ENCODE measurements at regions not wholly inside any gene's neighbourhood (a gene's known extent, or its start where the extent isn't known, plus 50 kb on each side); places are given as distances from the start of the nearest gene placed in this dataset.

GRCh38 chr2:234198976-234199375 is 148.5 kb downstream of the SPP2 start (continued):
- no peak for TF ChIP-seq EZH2phosphoT487 (IDR thresholded peaks at IDR 0.05; ENCODE audit: unreplicated experiment)

- H3K9me3 Mint-ChIP-seq = no peaks in the 10 kb centered on the region; the same call in 1 of the 3 replicates
- H3K4me3 ChIP-seq = no peak overlapping the region
- no peaks in the 10 kb centered on the region; the same call in 2 of the 3 replicates for H3K36me3 Mint-ChIP-seq (ENCODE audit: low read depth)
- no peaks in the 10 kb centered on the region for H3K27me3 Mint-ChIP-seq (ENCODE audit: insufficient read depth, low read depth, poor library complexity)
- no peak overlapping the region for H2AFZ ChIP-seq
- ATAC-seq = no peak
- H3K4me3 Mint-ChIP-seq = no peak overlapping the region
- no peaks in the 10 kb centered on the region for H3F3A ChIP-seq (replicated peaks; ENCODE audit: low read depth)
- no peak for DNase-seq (ENCODE audit: low spot score)
- no peak overlapping the region for H3K27ac ChIP-seq (ENCODE audit: low read depth)
- no peaks in the 10 kb centered on the region for H3K27me3 ChIP-seq (ENCODE audit: insufficient read depth)
- no peaks in the 10 kb centered on the region for H3K4me1 ChIP-seq (ENCODE audit: insufficient read depth)
- H4K20me1 ChIP-seq (replicated peaks; ENCODE audit: insufficient read depth) = no peaks in the 10 kb centered on the region
- no peak for TF ChIP-seq EZH2phosphoT487 (IDR thresholded peaks at IDR 0.05; ENCODE audit: unreplicated experiment)
- no peak for TF ChIP-seq POLR2AphosphoS5 (IDR thresholded peaks at IDR 0.05; ENCODE audit: low read depth)
- no peak for TF ChIP-seq EZH2 (IDR thresholded peaks at IDR 0.05; ENCODE audit: low read depth, unreplicated experiment)
- TF ChIP-seq JUNB (IDR thresholded peaks at IDR 0.05; ENCODE audit: unreplicated experiment) = no peak
- H3K4me2 ChIP-seq = no peak overlapping the region
- H3K27ac Mint-ChIP-seq = no peak overlapping the region
- H3K79me2 ChIP-seq (replicated peaks; ENCODE audit: insufficient read depth) = no peaks in the 10 kb centered on the region
- no peaks in the 10 kb centered on the region for H3K4me1 Mint-ChIP-seq
- no peaks in the 10 kb centered on the region; the same call in 1 of the 2 replicates for H3K9me2 ChIP-seq (ENCODE audit: insufficient read depth)
- no peaks in the 10 kb centered on the region for H3K36me3 ChIP-seq (ENCODE audit: insufficient read depth)
Measured at GRCh38 chr2:234195516-234195915, 145.0 kb downstream of the SPP2 start.

- Mint-ChIP-seq H3K27ac (no peak overlapping the region), H3K4me1 (peaks cover 6% of the 10 kb centered on the region), H3K9me3 (no peaks in the 10 kb centered on the region; the same call in 1 of the 3 replicates), H3K4me3 (no peak overlapping the region), H3K27me3 (ENCODE audit: insufficient read depth, low read depth, poor library complexity) (peaks cover 1% of the 10 kb centered on the region), H3K36me3 (ENCODE audit: low read depth) (no peaks in the 10 kb centered on the region; the same call in 2 of the 3 replicates)
- Histone ChIP-seq H3K27me3 (ENCODE audit: insufficient read depth) (no peaks in the 10 kb centered on the region), H3K79me2 (replicated peaks; ENCODE audit: insufficient read depth) (no peaks in the 10 kb centered on the region), H3K27ac (ENCODE audit: low read depth) (no peak overlapping the region), H3K4me1 (ENCODE audit: insufficient read depth) (no peaks in the 10 kb centered on the region; the same call in 1 of the 2 replicates), H4K20me1 (replicated peaks; ENCODE audit: insufficient read depth) (no peaks in the 10 kb centered on the region), H3K4me2 (no peak overlapping the region), H3K4me3 (no peak overlapping the region), H2AFZ (no peak overlapping the region), H3K9me2 (ENCODE audit: insufficient read depth) (peaks cover 4% of the 10 kb centered on the region; the same call in 1 of the 2 replicates), H3K36me3 (ENCODE audit: insufficient read depth) (no peaks in the 10 kb centered on the region), H3F3A (replicated peaks; ENCODE audit: low read depth) (no peaks in the 10 kb centered on the region)
- no peak for DNase-seq (ENCODE audit: low spot score)
- ATAC-seq = no peak
- no peak for TF ChIP-seq CTCF (conservative IDR thresholded peaks at IDR 0.05; ENCODE audit: low read depth in 2 of 2)
- no peak for TF ChIP-seq ZNF462 (CRISPR knock-in tag; IDR thresholded peaks at IDR 0.05)
- no peak for TF ChIP-seq JUNB (IDR thresholded peaks at IDR 0.05; ENCODE audit: unreplicated experiment)
- TF ChIP-seq ZNF114 (CRISPR knock-in tag; IDR thresholded peaks at IDR 0.05) = no peak
- TF ChIP-seq ETS1 (IDR thresholded peaks at IDR 0.05) = no peak
- TF ChIP-seq POLR2AphosphoS5 (IDR thresholded peaks at IDR 0.05; ENCODE audit: low read depth) = no peak
- no peak for TF ChIP-seq EZH2 (IDR thresholded peaks at IDR 0.05; ENCODE audit: low read depth, unreplicated experiment)
- no peak for TF ChIP-seq NANOG (IDR thresholded peaks at IDR 0.05; ENCODE audit: borderline replicate concordance)
Measured at GRCh38 chr2:234193977-234194563, 143.6 kb downstream of the SPP2 start.
